Prostate gland (tissue), 2 donors: ENCODE measurements at regions not wholly inside any gene's neighbourhood (a gene's known extent, or its start where the extent isn't known, plus 50 kb on each side); places are given as distances from the start of the nearest gene placed in this dataset.

Experiments
- DNase-seq: peaks from one replicate; pipeline ENCODE4 v3.0.0-alpha.2; 2019; ENCODE audit warnings: low spot score
- H3K27ac ChIP-seq, 2 donors: fragments of 200-600 bp; sonication (generic); 2 replicates each; pipeline ENCODE4 v1.5.1; 2017 to 2019
- H3K27me3 ChIP-seq: fragments of 200-600 bp; sonication (generic); replicated peaks from 2 replicates; pipeline ENCODE4 v1.5.1; 2019; ENCODE audit not compliant: insufficient read depth
- H3K36me3 ChIP-seq, 2 donors: fragments of 200-600 bp; sonication (generic); 1 replicate in 1 of 2; 2 replicates in 1 of 2; pipeline versions ENCODE4 v1.5.1 to v1.8.1; 2017 to 2019
- H3K4me1 ChIP-seq: fragments of 200-600 bp; sonication (generic); replicated peaks from 2 replicates; pipeline ENCODE4 v1.5.1; 2019
- H3K4me3 ChIP-seq, 2 donors: fragments of 200-600 bp; sonication (generic); 2 replicates each; pipeline ENCODE4 v1.5.1; 2017 to 2019
- H3K9me3 ChIP-seq: fragments of 200-600 bp; sonication (generic); 2 replicates; pipeline ENCODE4 v1.5.1; 2017
- CTCF ChIP-seq, 4 experiments: fragments of 200-600 bp in 2 of 4; fragments of 450-650 bp in 2 of 4; sonication (generic) in 2 of 4; IDR thresholded peaks; 1 replicate in 3 of 4; 2 replicates in 1 of 4; pipeline ENCODE4 v1.5.1; 2016 to 2019; ENCODE audit warnings: antibody characterized with exemption in 4 of 4, mild to moderate bottlenecking in 2 of 4, moderate library complexity in 2 of 4
- POLR2A ChIP-seq: fragments of 450-650 bp; IDR thresholded peaks from one replicate; pipeline ENCODE4 v1.6.1; 2016; ENCODE audit warnings: antibody characterized with exemption, mild to moderate bottlenecking
- POLR2AphosphoS5 ChIP-seq: sonication (generic); formaldehyde crosslinking; IDR thresholded peaks from one replicate; pipeline ENCODE4 v1.6.1; 2017; ENCODE audit warnings: antibody characterized with exemption
- WGBS: methylation state at CpG from one replicate; pipeline ENCODE4 v1.1.5; 2018; 5-methylcytosine and 5-hydroxymethylcytosine counted together
- intact Hi-C: fragments of 100-400 bp; cut with DNase I; formaldehyde crosslinking; loops from one replicate; pipeline ENCODE4 v1.14.2; 2022

GRCh38 chr10:58898854-58899573 lies 277.4 kb upstream of the PHYHIPL start:
- no peak for TF ChIP-seq POLR2A
- no peak for TF ChIP-seq POLR2AphosphoS5
- TF ChIP-seq CTCF (IDR thresholded peaks at IDR 0.05): no peak
- H3K4me1 ChIP-seq: no peaks in the 10 kb centered on the region
- no peak for DNase-seq
- H3K27ac ChIP-seq: no peak overlapping the region
- intact Hi-C loops: no loop called here
- no peaks in the 10 kb centered on the region for H3K36me3 ChIP-seq
- no peaks in the 10 kb centered on the region for H3K27me3 ChIP-seq
- H3K9me3 ChIP-seq: no peaks in the 10 kb centered on the region
- H3K4me3 ChIP-seq: no peak overlapping the region
- WGBS: 83% methylated on average over 5 of the region's 5 CpGs

DNA sequence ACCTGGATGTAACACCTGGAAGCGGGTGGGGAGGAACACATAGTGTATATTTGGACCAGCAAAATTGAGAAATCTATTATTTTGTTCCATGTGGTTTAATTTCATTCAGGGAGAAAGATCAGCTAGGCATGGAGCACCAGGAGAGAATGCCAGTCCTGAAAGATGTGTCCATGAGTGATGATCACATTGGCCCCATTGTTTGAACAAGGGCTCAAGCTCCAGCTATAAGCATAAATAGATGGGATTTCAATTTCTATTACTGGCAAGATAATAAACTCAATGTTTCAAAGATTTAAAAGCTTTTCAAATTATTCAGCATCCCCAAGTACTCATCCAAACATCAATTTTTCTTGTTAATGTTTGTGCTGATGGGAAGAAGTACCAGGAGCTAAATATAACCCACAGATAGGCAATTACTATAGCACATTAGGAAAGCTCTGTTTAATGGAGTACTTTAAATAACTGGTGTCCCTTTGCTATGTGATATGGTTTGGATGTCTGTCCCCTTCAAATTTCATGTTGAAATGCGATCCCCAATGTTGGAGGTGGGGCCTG lies 275.3 kb upstream of the PHYHIPL start:
- DNase-seq: no peak
- Histone ChIP-seq H3K9me3 (no peaks in the 10 kb centered on the region), H3K4me1 (no peaks in the 10 kb centered on the region), H3K27me3 (no peaks in the 10 kb centered on the region), H3K4me3 (no peak overlapping the region), H3K36me3 (no peaks in the 10 kb centered on the region), H3K27ac (no peak overlapping the region)
- TF ChIP-seq CTCF (IDR thresholded peaks at IDR 0.05) (no peak), POLR2AphosphoS5 (no peak), POLR2A (no peak)
- intact Hi-C loops: no loop called here
- WGBS: 85% methylated on average over 2 of the region's 2 CpGs

DNA sequence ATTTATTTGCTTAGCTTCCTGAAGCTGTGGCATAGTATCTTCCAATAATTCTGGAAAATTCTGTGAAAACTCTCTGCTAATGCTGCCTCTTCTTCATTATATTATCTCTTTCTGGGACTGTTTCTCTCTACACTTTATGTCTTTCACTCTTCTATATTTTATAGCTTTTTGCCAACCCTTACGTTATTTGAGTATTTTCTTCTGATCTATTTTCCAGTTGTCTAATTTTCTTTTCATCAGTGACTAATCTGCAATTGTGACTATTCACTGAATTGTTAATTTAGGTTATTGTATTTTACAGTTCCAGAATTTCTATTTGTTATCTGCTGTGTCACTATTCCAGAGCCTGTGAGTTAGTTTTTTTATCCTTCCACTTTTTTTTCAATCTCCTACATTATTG lies 273.4 kb upstream of the PHYHIPL start:
- 100% methylated on average over 1 of the region's 1 CpG for WGBS
- no peak for DNase-seq
- H3K4me1 ChIP-seq: no peaks in the 10 kb centered on the region
- H3K27me3 ChIP-seq: no peaks in the 10 kb centered on the region
- H3K4me3 ChIP-seq: no peak overlapping the region
- intact Hi-C loops: no loop called here
- H3K36me3 ChIP-seq: no peaks in the 10 kb centered on the region
- TF ChIP-seq POLR2A (no peak), CTCF (IDR thresholded peaks at IDR 0.05) (no peak), POLR2AphosphoS5 (no peak)
- H3K27ac ChIP-seq: no peak overlapping the region
- H3K9me3 ChIP-seq: no peaks in the 10 kb centered on the region

DNA sequence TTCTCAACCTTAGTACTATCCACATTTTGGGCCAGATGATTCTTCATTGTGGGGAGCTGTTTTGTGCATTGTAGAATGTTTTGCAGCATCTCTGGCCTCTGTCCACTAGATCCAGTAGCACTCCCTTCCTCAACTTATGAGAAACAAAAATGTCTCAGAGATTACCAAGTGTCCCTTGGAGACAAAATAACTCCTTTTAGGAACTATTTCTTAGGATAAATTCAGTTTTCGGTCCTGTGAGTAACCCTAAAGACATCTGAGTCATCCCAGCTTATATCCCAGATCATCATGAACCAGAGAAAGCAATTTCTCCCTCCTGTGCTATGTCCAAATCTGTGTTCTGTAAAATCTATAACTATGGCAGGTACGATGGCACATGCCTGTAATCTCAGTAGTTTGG lies 266.6 kb upstream of the PHYHIPL start:
- no peak for DNase-seq
- no peak overlapping the region for H3K27ac ChIP-seq
- TF ChIP-seq POLR2AphosphoS5 (no peak), POLR2A (no peak), CTCF (IDR thresholded peaks at IDR 0.05) (no peak)
- 88% methylated on average over 2 of the region's 2 CpGs for WGBS
- no peaks in the 10 kb centered on the region for H3K27me3 ChIP-seq
- intact Hi-C loops: no loop called here
- H3K36me3 ChIP-seq: no peaks in the 10 kb centered on the region
- H3K4me1 ChIP-seq: no peaks in the 10 kb centered on the region
- no peaks in the 10 kb centered on the region for H3K9me3 ChIP-seq
- no peak overlapping the region for H3K4me3 ChIP-seq

DNA sequence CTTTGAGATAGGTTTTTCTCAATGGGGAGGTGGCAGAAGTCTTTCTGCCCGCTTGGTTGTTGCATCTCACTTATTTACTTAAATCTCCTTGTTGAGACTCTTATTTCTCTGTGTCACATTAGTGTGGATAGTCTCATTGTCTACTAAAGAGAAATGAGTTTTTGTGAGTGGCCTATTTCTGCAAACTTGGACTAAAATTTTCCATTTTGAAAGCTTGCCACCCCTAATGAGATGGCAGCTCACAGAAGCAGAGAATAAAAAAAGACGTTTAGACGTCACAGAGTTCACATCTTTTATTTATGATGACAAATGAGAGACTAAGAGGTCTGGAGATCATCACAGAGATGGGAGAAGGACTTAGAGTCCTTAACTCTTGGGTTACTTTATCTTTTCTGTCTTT lies 262.7 kb upstream of the PHYHIPL start:
- WGBS: 53% methylated on average over 3 of the region's 3 CpGs
- H3K4me3 ChIP-seq: no peak overlapping the region
- no peak for DNase-seq
- TF ChIP-seq POLR2AphosphoS5: no peak
- H3K4me1 ChIP-seq: no peaks in the 10 kb centered on the region
- intact Hi-C loops: no loop called here
- no peak overlapping the region for H3K27ac ChIP-seq
- no peaks in the 10 kb centered on the region for H3K27me3 ChIP-seq
- H3K36me3 ChIP-seq: no peaks in the 10 kb centered on the region
- no peaks in the 10 kb centered on the region for H3K9me3 ChIP-seq
